ENCODE measurements at regions not wholly inside any gene's neighbourhood (a gene's known extent, or its start where the extent isn't known, plus 50 kb on each side); places are given as distances from the start of the nearest gene placed in this dataset.

- Histone ChIP-seq H3K36me3 (ENCODE audit: control insufficient read depth, insufficient read depth, low read length) (no peaks in the 10 kb centered on the region), H3K9ac (no peak overlapping the region), H3K4me2 (ENCODE audit: low read length) (no peak overlapping the region), H3K4me3 (ENCODE audit: low read depth, low read length) (no peak overlapping the region), H3K27me3 (ENCODE audit: control insufficient read depth, insufficient read depth, low read length) (no peaks in the 10 kb centered on the region), H3K79me2 (no peaks in the 10 kb centered on the region), H3K27ac (no peak overlapping the region), H2AFZ (no peak overlapping the region), H3K4me1 (no peaks in the 10 kb centered on the region), H3K9me3 (ENCODE audit: control insufficient read depth, low read length) (no peaks in the 10 kb centered on the region)
- TF ChIP-seq, protein P1, sequence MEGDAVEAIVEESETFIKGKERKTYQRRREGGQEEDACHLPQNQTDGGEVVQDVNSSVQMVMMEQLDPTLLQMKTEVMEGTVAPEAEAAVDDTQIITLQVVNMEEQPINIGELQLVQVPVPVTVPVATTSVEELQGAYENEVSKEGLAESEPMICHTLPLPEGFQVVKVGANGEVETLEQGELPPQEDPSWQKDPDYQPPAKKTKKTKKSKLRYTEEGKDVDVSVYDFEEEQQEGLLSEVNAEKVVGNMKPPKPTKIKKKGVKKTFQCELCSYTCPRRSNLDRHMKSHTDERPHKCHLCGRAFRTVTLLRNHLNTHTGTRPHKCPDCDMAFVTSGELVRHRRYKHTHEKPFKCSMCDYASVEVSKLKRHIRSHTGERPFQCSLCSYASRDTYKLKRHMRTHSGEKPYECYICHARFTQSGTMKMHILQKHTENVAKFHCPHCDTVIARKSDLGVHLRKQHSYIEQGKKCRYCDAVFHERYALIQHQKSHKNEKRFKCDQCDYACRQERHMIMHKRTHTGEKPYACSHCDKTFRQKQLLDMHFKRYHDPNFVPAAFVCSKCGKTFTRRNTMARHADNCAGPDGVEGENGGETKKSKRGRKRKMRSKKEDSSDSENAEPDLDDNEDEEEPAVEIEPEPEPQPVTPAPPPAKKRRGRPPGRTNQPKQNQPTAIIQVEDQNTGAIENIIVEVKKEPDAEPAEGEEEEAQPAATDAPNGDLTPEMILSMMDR (IDR thresholded peaks at IDR 0.05), result no peak
Measured at GRCh38 chr5:89996335-89996734, 413.2 kb downstream of the CETN3 start.

DNA sequence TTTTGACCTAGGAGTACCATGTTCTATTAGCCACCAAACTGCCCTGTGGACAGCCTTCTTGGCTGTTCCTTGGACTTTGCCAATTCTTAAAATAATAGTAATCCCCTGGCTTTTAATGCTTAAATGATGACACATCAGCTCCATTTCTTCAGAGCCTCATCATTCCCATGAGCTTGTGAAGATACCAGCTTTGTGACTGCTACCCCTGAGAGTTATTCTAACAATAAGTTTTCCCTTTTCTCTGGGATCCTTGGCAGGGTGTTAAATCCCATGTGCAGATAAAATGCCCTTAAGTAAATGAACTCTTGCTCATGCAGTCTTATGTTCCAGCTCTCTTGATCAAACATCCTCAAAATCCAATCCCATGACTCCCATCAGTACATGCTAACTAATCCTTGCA lies 415.3 kb downstream of the CETN3 start:
- Histone ChIP-seq H3K36me3 (ENCODE audit: control insufficient read depth, insufficient read depth, low read length) (no peaks in the 10 kb centered on the region), H2AFZ (no peak overlapping the region), H3K27me3 (ENCODE audit: control insufficient read depth, insufficient read depth, low read length) (no peaks in the 10 kb centered on the region), H3K79me2 (no peaks in the 10 kb centered on the region), H3K9me3 (ENCODE audit: control insufficient read depth, low read length) (no peaks in the 10 kb centered on the region), H3K4me2 (ENCODE audit: low read length) (no peak overlapping the region), H3K27ac (no peak overlapping the region), H3K4me1 (no peaks in the 10 kb centered on the region), H3K9ac (no peak overlapping the region), H3K4me3 (ENCODE audit: low read depth, low read length) (no peak overlapping the region)
- TF ChIP-seq, protein P1 (IDR thresholded peaks at IDR 0.05), result no peak

DNA sequence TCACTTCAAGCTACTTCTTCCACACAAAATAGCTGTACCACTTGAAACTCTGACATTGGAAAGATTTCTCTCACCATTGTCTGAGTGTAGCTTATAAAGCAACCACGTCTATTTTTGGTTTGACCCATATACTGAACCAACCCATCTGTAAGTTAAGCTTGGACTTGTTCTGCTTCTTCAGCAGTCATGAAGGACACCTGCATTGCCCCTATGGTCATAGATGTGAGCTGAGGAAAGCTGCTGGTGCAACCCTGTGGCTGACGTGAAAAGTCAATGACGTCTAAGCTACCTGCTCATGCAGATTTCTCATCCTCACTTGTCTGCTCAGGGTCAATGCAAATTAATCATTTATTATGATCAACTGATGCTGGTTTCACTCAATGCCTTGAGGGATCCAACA lies 417.4 kb downstream of the CETN3 start:
- TF ChIP-seq, protein P1 (IDR thresholded peaks at IDR 0.05), result no peak
- no peak overlapping the region for H3K9ac ChIP-seq
- H3K36me3 ChIP-seq (ENCODE audit: control insufficient read depth, insufficient read depth, low read length), result no peaks in the 10 kb centered on the region
- H3K9me3 ChIP-seq (ENCODE audit: control insufficient read depth, low read length), result no peaks in the 10 kb centered on the region
- no peak overlapping the region for H3K4me2 ChIP-seq (ENCODE audit: low read length)
- no peak overlapping the region for H3K4me3 ChIP-seq (ENCODE audit: low read depth, low read length)
- no peaks in the 10 kb centered on the region for H3K79me2 ChIP-seq
- H3K27ac ChIP-seq, result no peak overlapping the region
- H2AFZ ChIP-seq, result no peak overlapping the region
- no peaks in the 10 kb centered on the region for H3K4me1 ChIP-seq
- H3K27me3 ChIP-seq (ENCODE audit: control insufficient read depth, insufficient read depth, low read length), result no peaks in the 10 kb centered on the region

DNA sequence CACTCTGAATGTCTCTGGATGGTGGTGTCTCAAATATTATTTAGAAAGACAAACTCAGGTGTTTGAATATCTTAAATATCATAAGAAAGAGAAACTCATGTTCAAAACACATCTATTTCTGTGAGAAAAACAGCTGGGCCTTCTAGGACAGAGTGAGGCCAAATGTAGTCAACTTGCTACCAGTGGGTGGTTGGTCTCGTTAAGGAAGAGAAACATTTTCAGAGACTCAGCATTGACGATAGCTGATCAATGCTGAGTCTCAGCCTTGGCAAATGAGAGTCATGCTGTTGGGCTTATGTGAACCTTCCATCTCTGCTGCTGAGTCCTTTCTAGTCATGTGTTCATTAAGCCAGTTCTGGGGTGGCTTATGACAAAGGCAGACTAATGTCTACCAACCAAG lies 418.0 kb downstream of the CETN3 start:
- Histone ChIP-seq H3K4me1 (no peaks in the 10 kb centered on the region), H3K4me2 (ENCODE audit: low read length) (no peak overlapping the region), H3K9me3 (ENCODE audit: control insufficient read depth, low read length) (no peaks in the 10 kb centered on the region), H3K4me3 (ENCODE audit: low read depth, low read length) (no peak overlapping the region), H3K9ac (no peak overlapping the region), H3K79me2 (no peaks in the 10 kb centered on the region), H3K27ac (no peak overlapping the region), H3K36me3 (ENCODE audit: control insufficient read depth, insufficient read depth, low read length) (no peaks in the 10 kb centered on the region), H2AFZ (no peak overlapping the region), H3K27me3 (ENCODE audit: control insufficient read depth, insufficient read depth, low read length) (no peaks in the 10 kb centered on the region)
- TF ChIP-seq, protein P1 (IDR thresholded peaks at IDR 0.05), result no peak

GRCh38 chr5:89989776-89990175 lies 419.8 kb downstream of the CETN3 start:
- no peaks in the 10 kb centered on the region for H3K27me3 ChIP-seq (ENCODE audit: control insufficient read depth, insufficient read depth, low read length)
- no peaks in the 10 kb centered on the region for H3K36me3 ChIP-seq (ENCODE audit: control insufficient read depth, insufficient read depth, low read length)
- H3K27ac ChIP-seq, result no peak overlapping the region
- no peak overlapping the region for H3K9ac ChIP-seq
- no peaks in the 10 kb centered on the region for H3K9me3 ChIP-seq (ENCODE audit: control insufficient read depth, low read length)
- H2AFZ ChIP-seq, result no peak overlapping the region
- H3K4me3 ChIP-seq (ENCODE audit: low read depth, low read length), result no peak overlapping the region
- H3K4me1 ChIP-seq, result no peaks in the 10 kb centered on the region
- no peak overlapping the region for H3K4me2 ChIP-seq (ENCODE audit: low read length)
- H3K79me2 ChIP-seq, result no peaks in the 10 kb centered on the region
- TF ChIP-seq, protein P1 (IDR thresholded peaks at IDR 0.05), result no peak

All from parathyroid adenoma (tissue), 2 donors.